A549 (cell line): ENCODE measurements at regions not wholly inside any gene's neighbourhood (a gene's known extent, or its start where the extent isn't known, plus 50 kb on each side); places are given as distances from the start of the nearest gene placed in this dataset.

Source experiments
- BHLHE40 ChIP-seq: IDR thresholded peaks from 2 replicates; pipeline ENCODE4 v1.6.1; 2012; ENCODE audit warnings: low read depth, low read length, inconsistent platforms
- CTCF ChIP-seq: fragments of >200 bp; sonication (Bioruptor Twin); formaldehyde crosslinking; IDR thresholded peaks from 3 replicates; pipeline ENCODE4 v1.5.1; 2016
- EP300 ChIP-seq, 2 experiments: fragments of >200 bp; sonication (Bioruptor Twin); formaldehyde crosslinking; IDR thresholded peaks; 2 replicates in 1 of 2; 3 replicates in 1 of 2; pipeline ENCODE4 v1.6.1; 2016 to 2017
- PHF8 ChIP-seq: fragments of 200-600 bp; sonication (generic); IDR thresholded peaks from 2 replicates; pipeline ENCODE4 v1.6.1; 2016; ENCODE audit warnings: low read depth, mild to moderate bottlenecking, antibody characterized with exemption, moderate library complexity, borderline replicate concordance
- RFX5 ChIP-seq: fragments of 450-650 bp; IDR thresholded peaks from 2 replicates; pipeline ENCODE4 v1.7.1; 2014; ENCODE audit warnings: antibody characterized with exemption, mild to moderate bottlenecking, moderate library complexity
- TF ChIP-seq, protein P1 (sequence below): IDR thresholded peaks from 2 replicates; pipeline ENCODE4 v1.6.1; 2012; ENCODE audit warnings: low read depth, borderline replicate concordance

- TF ChIP-seq BHLHE40 = no peak
- TF ChIP-seq EP300 (IDR thresholded peaks at IDR 0.05) = no peak
- no peak for TF ChIP-seq CTCF
- no peak for TF ChIP-seq RFX5
- TF ChIP-seq PHF8 = no peak
- TF ChIP-seq, protein P1, sequence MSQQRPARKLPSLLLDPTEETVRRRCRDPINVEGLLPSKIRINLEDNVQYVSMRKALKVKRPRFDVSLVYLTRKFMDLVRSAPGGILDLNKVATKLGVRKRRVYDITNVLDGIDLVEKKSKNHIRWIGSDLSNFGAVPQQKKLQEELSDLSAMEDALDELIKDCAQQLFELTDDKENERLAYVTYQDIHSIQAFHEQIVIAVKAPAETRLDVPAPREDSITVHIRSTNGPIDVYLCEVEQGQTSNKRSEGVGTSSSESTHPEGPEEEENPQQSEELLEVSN = no peak
Observed at GRCh38 chr4:173845580-173845979, 315.6 kb upstream of the HAND2 start.
